Endodermal cell (in vitro differentiated cells): ENCODE measurements at regions not wholly inside any gene's neighbourhood (a gene's known extent, or its start where the extent isn't known, plus 50 kb on each side); places are given as distances from the start of the nearest gene placed in this dataset.
A peak's percentile ranks its signal among the peaks of the same experiment; 100 is the strongest.

Experiments used
- DNase-seq: peaks from one replicate; pipeline ENCODE4 v3.0.0-alpha.2; 2017
- H3K27ac ChIP-seq: 2 replicates; pipeline ENCODE4 v1.5.1; 2013; ENCODE audit warnings: mild to moderate bottlenecking, low read depth, low read length, moderate library complexity
- H3K27me3 ChIP-seq: 2 replicates; pipeline ENCODE4 v1.6.1; 2013; ENCODE audit warnings: mild to moderate bottlenecking, low read length, moderate library complexity; ENCODE audit not compliant: insufficient read depth, control insufficient read depth, poor library complexity, severe bottlenecking
- H3K36me3 ChIP-seq: 2 replicates; pipeline ENCODE4 v1.7.0; 2013; ENCODE audit warnings: mild to moderate bottlenecking, low read length, moderate library complexity; ENCODE audit not compliant: control insufficient read depth, insufficient read depth
- H3K4me1 ChIP-seq: one replicate; pipeline ENCODE4 v1.7.0; 2013; ENCODE audit warnings: low read length; ENCODE audit not compliant: control insufficient read depth, insufficient read depth
- H3K4me3 ChIP-seq: 2 replicates; pipeline ENCODE4 v1.5.1; 2013; ENCODE audit warnings: mild to moderate bottlenecking, low read length, moderate library complexity
- H3K9ac ChIP-seq: 2 replicates; pipeline ENCODE4 v1.6.1; 2013; ENCODE audit warnings: mild to moderate bottlenecking, low read length, moderate library complexity; ENCODE audit not compliant: poor library complexity, severe bottlenecking; ENCODE audit errors: extremely low read depth
- H3K9me3 ChIP-seq: 2 replicates; pipeline ENCODE4 v1.6.1; 2013; ENCODE audit warnings: mild to moderate bottlenecking, low read length, moderate library complexity; ENCODE audit not compliant: control insufficient read depth
- H3K27ac Mint-ChIP-seq: 2 replicates; pipeline ENCODE4 v1.8.0; 2020; ENCODE audit warnings: mixed read lengths
- H3K27me3 Mint-ChIP-seq: 2 replicates; pipeline ENCODE4 v1.8.0; 2021; ENCODE audit warnings: mild to moderate bottlenecking, mixed read lengths; ENCODE audit not compliant: insufficient read depth
- H3K36me3 Mint-ChIP-seq: 2 replicates; pipeline ENCODE4 v1.8.0; 2020; ENCODE audit warnings: low read depth, mixed read lengths
- H3K4me1 Mint-ChIP-seq: 2 replicates; pipeline ENCODE4 v1.8.0; 2020; ENCODE audit warnings: mixed read lengths
- H3K4me3 Mint-ChIP-seq: 2 replicates; pipeline ENCODE4 v1.8.0; 2020; ENCODE audit warnings: mild to moderate bottlenecking, moderate library complexity, mixed read lengths
- H3K9me3 Mint-ChIP-seq: 2 replicates; pipeline ENCODE4 v1.8.0; 2020; ENCODE audit warnings: mild to moderate bottlenecking, mixed read lengths
- WGBS, 2 experiments: methylation state at CpG; one replicate each; pipeline versions ENCODE4 v1.1.5 to v1.1.7; 2013; ENCODE audit warnings: missing lambda C conversion rate in 2 of 2, mixed read lengths in 1 of 2; ENCODE audit not compliant: insufficient coverage in 1 of 2, insufficient read length in 1 of 2; 5-methylcytosine and 5-hydroxymethylcytosine counted together
- TF ChIP-seq, protein P1 (sequence below): fragments of 200-600 bp; sonication (generic); conservative IDR thresholded peaks from 2 replicates; pipeline ENCODE4 v1.5.0; 2021; ENCODE audit warnings: antibody characterized with exemption, mild to moderate bottlenecking

DNA sequence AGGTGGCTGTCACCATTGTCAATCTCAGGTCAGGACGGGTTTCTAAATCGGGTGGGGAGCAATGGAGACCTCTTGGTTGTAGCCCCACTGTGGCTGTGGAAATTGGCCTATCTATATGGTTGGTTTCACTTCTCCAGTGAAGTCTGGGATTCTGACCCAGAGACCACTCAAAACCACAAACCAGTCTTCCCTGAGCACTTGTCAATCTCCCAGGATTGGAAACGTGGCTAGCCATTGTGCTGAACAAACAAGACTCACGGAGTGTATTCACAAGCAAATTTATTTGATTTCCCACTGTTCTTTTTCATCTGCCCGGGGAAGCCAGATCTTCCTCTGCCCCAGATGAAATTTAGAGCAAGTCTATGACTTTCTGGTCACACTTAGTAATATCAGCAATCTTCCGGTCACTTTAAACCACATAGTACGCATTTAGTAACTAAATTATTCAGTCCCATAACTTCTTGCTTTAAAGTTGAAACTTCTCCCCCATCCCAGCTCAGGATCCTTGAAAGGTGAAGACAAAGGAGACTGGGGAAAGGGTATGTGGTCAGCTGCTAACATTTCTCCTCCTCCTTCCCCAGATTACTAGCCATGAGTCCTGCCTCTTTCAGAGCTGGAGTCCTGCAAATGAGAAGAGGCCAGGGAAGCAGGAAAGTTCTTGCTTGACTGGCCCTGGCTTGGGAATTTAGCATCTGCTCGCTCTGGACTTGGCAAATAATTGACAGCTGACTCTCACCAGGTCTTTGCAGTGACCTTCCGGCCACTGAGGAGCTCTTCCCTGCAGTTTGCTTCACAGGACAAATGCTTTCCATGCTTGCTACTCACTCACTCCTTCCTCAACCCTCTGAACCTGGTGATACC is 123.2 kb upstream of the MAX start:
- Mint-ChIP-seq H3K36me3 (no peaks in the 10 kb centered on the region), H3K9me3 (no peaks in the 10 kb centered on the region), H3K27ac (peak overlapping the region; percentile 94), H3K4me3 (no peak overlapping the region), H3K4me1 (peaks cover 61% of the 10 kb centered on the region), H3K27me3 (peaks cover 3% of the 10 kb centered on the region)
- no peaks in the 10 kb centered on the region for H3K9me3 ChIP-seq
- no peak overlapping the region for H3K9ac ChIP-seq
- no peak for DNase-seq
- 74 to 79% methylated on average over 5 to 9 of the region's 9 CpGs for WGBS, 2 experiments
- H3K27ac ChIP-seq = peak overlapping the region; percentile 60
- TF ChIP-seq, protein P1, sequence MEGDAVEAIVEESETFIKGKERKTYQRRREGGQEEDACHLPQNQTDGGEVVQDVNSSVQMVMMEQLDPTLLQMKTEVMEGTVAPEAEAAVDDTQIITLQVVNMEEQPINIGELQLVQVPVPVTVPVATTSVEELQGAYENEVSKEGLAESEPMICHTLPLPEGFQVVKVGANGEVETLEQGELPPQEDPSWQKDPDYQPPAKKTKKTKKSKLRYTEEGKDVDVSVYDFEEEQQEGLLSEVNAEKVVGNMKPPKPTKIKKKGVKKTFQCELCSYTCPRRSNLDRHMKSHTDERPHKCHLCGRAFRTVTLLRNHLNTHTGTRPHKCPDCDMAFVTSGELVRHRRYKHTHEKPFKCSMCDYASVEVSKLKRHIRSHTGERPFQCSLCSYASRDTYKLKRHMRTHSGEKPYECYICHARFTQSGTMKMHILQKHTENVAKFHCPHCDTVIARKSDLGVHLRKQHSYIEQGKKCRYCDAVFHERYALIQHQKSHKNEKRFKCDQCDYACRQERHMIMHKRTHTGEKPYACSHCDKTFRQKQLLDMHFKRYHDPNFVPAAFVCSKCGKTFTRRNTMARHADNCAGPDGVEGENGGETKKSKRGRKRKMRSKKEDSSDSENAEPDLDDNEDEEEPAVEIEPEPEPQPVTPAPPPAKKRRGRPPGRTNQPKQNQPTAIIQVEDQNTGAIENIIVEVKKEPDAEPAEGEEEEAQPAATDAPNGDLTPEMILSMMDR = no peak
- H3K4me3 ChIP-seq = no peak overlapping the region
- no peaks in the 10 kb centered on the region for H3K27me3 ChIP-seq
- H3K36me3 ChIP-seq = no peaks in the 10 kb centered on the region
- peaks cover 15% of the 10 kb centered on the region for H3K4me1 ChIP-seq

DNA sequence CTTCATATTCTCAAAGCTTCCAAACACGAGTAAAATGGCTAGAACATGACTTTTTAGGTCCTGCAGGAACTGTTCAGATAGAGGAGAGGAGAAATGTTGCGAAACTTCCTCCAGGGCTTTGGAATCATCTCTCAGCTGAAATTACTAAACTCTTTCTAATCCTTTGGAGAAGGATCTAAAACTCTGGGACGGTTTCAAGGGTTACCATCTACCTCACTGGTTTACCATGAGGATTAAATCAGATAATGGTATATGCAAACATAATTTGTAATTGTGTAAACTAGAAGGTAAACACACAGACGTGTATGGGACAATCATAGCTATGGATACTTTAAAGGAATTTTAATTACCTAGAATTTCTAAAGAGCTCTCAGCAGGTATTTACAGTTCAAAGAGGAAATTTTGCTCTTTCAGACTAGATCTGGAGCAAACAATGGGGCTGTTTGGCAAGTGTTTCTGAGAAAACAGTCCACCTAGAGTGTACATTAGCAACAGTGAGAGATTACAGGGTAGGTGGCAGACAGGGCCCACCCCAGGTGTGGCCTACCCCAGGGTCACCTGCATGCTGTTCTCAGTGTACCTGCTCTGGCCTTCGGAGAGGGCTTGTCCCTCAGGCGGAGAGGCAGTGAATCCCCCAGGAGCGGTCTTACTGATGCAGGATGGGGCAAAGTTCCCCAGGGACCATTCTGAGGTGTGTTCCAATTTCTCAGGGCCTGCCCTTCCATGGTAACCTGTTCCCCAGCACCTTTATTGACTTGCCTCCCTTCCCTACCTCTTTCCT is 124.7 kb upstream of the MAX start:
- Mint-ChIP-seq H3K36me3 (no peaks in the 10 kb centered on the region), H3K4me1 (peaks cover 68% of the 10 kb centered on the region)

DNA sequence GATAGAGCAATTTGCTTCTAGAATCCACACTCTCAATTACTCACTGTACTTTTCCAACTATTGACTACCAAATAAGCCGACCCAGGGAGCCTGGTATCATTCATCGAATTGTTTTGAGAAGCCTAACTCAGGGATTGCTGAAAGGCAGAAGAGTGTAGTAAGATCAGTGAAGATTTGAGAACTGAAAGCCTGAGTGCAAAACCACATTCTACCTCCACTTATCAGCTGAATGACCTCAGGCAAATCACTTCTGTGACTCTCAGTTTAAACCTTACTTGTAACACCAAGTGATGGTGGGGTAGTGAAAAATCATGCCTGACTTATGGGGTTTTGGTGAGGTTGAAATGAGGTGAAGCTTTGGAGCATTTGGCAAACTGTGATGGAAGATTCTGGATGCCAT is 126.1 kb upstream of the MAX start:
- H3K9me3 ChIP-seq = no peaks in the 10 kb centered on the region
- H3K36me3 ChIP-seq = no peaks in the 10 kb centered on the region
- Mint-ChIP-seq H3K27ac (peak overlapping the region; percentile 55), H3K36me3 (no peaks in the 10 kb centered on the region), H3K9me3 (no peaks in the 10 kb centered on the region), H3K4me3 (no peak overlapping the region), H3K27me3 (no peaks in the 10 kb centered on the region), H3K4me1 (peaks cover 63% of the 10 kb centered on the region)
- no peak overlapping the region for H3K27ac ChIP-seq
- no peak overlapping the region for H3K4me3 ChIP-seq
- WGBS, 2 experiments = 81 to 100% methylated on average over 2 of the region's 2 CpGs
- no peaks in the 10 kb centered on the region for H3K27me3 ChIP-seq
- peaks cover 15% of the 10 kb centered on the region for H3K4me1 ChIP-seq
- H3K9ac ChIP-seq = no peak overlapping the region
- no peak for DNase-seq
- TF ChIP-seq, protein P1 = no peak

More for the DNA sequence above, 124.7 kb upstream of the MAX start:
- 55 to 70% methylated on average over 5 to 7 of the region's 7 CpGs for WGBS, 2 experiments
- Histone ChIP-seq H3K36me3 (no peaks in the 10 kb centered on the region), H3K9ac (peak overlapping the region; percentile 28), H3K9me3 (no peaks in the 10 kb centered on the region), H3K27ac (peak overlapping the region; percentile 48), H3K4me3 (no peak overlapping the region), H3K4me1 (peaks cover 15% of the 10 kb centered on the region), H3K27me3 (no peaks in the 10 kb centered on the region)
- TF ChIP-seq, protein P1 = no peak
- peak overlapping the region; percentile 94 for H3K27ac Mint-ChIP-seq
- H3K27me3 Mint-ChIP-seq = no peaks in the 10 kb centered on the region
- peak; percentile 90 for DNase-seq
- no peaks in the 10 kb centered on the region for H3K9me3 Mint-ChIP-seq
- no peak overlapping the region for H3K4me3 Mint-ChIP-seq
